ENCODE measurements at regions not wholly inside any gene's neighbourhood (a gene's known extent, or its start where the extent isn't known, plus 50 kb on each side); places are given as distances from the start of the nearest gene placed in this dataset.

DNA sequence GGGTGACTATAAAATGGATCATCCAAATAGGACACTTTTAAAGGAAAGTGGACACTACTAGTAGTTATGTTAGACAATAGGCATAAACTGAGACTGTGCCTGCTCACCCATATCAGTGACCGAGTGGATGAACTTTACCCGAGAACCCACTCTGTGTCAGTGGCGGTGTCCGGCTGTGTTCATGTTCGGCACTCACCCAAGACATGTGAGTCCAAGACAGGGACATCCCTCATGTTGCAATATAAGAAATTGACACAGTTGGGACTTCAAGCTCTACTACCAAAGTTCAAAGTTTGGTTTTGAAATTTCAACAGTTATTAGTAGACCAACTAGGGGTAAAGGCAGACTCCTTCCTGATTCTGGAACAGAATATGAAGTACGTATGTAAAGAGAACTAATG lies 326.3 kb upstream of the TNP1 start:
- Histone ChIP-seq H2AFZ (ENCODE audit: low read depth, low read length) (no peak overlapping the region), H3K36me3 (ENCODE audit: insufficient read depth, low read length) (no peaks in the 10 kb centered on the region), H4K20me1 (ENCODE audit: insufficient read depth, low read length) (no peaks in the 10 kb centered on the region), H3K27ac (ENCODE audit: low read length) (no peak overlapping the region), H3K79me2 (ENCODE audit: insufficient read depth, low read length) (no peaks in the 10 kb centered on the region), H3K4me3 (ENCODE audit: low read depth in 1 of 2, low read length in 2 of 2) (no peak overlapping the region), H3K4me1 (ENCODE audit: insufficient read depth, low read length) (no peaks in the 10 kb centered on the region), H3K9ac (ENCODE audit: low read depth, low read length) (no peak overlapping the region), H3K4me2 (ENCODE audit: insufficient read depth, low read length) (no peak overlapping the region), H3K27me3 (ENCODE audit: insufficient read depth, low read length, poor library complexity) (peaks cover 2% of the 10 kb centered on the region), H3K9me3 (ENCODE audit: insufficient read depth, low read length, severe bottlenecking) (no peaks in the 10 kb centered on the region)
- no peak for TF ChIP-seq EZH2 (IDR thresholded peaks at IDR 0.05; ENCODE audit: borderline replicate concordance, low read depth, low read length, severe bottlenecking)
- TF ChIP-seq, protein P1, sequence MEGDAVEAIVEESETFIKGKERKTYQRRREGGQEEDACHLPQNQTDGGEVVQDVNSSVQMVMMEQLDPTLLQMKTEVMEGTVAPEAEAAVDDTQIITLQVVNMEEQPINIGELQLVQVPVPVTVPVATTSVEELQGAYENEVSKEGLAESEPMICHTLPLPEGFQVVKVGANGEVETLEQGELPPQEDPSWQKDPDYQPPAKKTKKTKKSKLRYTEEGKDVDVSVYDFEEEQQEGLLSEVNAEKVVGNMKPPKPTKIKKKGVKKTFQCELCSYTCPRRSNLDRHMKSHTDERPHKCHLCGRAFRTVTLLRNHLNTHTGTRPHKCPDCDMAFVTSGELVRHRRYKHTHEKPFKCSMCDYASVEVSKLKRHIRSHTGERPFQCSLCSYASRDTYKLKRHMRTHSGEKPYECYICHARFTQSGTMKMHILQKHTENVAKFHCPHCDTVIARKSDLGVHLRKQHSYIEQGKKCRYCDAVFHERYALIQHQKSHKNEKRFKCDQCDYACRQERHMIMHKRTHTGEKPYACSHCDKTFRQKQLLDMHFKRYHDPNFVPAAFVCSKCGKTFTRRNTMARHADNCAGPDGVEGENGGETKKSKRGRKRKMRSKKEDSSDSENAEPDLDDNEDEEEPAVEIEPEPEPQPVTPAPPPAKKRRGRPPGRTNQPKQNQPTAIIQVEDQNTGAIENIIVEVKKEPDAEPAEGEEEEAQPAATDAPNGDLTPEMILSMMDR (IDR thresholded peaks at IDR 0.05; ENCODE audit: borderline replicate concordance, extremely low read depth, low read length, poor library complexity, severe bottlenecking), result no peak
- ATAC-seq (ENCODE audit: insufficient read depth, low read depth) (no peak), DNase-seq (no peak)

DNA sequence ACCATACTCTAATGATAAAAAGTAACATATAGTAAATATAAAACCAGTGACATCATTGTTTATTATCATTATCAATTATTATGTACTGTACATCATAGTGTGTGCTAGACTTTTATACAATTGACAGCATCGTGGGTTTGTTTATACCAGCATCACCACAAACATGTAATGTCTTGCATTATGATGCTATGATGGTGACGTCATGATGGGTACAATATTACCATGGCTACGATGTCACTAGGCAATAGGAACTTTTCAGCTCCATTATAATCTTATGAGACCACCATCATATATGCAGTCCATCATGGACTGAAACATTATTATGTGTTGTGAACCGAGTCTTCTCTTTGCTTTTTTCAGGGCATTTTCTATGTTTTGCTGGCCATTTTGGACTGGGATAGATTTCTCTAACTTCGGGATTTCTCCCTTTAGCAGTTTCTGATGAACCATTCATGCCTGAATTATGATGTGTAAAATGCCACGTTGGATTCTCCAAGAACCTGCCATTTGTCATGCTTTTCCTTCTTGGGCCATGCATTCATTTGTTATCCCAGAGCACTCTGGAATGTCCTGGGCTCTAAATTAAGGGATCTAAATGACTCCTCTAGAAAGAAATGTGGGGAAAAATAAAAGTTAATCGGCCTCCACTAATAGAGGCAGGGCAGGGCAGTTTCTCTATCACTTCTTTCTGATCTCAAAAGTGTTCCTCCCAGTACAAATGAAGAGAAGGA lies 325.6 kb upstream of the TNP1 start:
- Histone ChIP-seq H3K4me2 (ENCODE audit: insufficient read depth, low read length) (no peak overlapping the region), H3K27me3 (ENCODE audit: insufficient read depth, low read length, poor library complexity) (no peaks in the 10 kb centered on the region), H3K9ac (ENCODE audit: low read depth, low read length) (no peak overlapping the region), H3K79me2 (ENCODE audit: insufficient read depth, low read length) (no peaks in the 10 kb centered on the region), H3K36me3 (ENCODE audit: insufficient read depth, low read length) (no peaks in the 10 kb centered on the region), H3K9me3 (ENCODE audit: insufficient read depth, low read length, severe bottlenecking) (no peaks in the 10 kb centered on the region), H3K27ac (ENCODE audit: low read length) (no peak overlapping the region), H4K20me1 (ENCODE audit: insufficient read depth, low read length) (no peaks in the 10 kb centered on the region), H3K4me3 (ENCODE audit: low read depth in 1 of 2, low read length in 2 of 2) (no peak overlapping the region), H2AFZ (ENCODE audit: low read depth, low read length) (no peak overlapping the region), H3K4me1 (ENCODE audit: insufficient read depth, low read length) (no peaks in the 10 kb centered on the region)
- ATAC-seq (ENCODE audit: insufficient read depth, low read depth) (no peak), DNase-seq (no peak)
- TF ChIP-seq EZH2 (IDR thresholded peaks at IDR 0.05; ENCODE audit: borderline replicate concordance, low read depth, low read length, severe bottlenecking), result no peak
- TF ChIP-seq, protein P1 (IDR thresholded peaks at IDR 0.05; ENCODE audit: borderline replicate concordance, extremely low read depth, low read length, poor library complexity, severe bottlenecking), result no peak

DNA sequence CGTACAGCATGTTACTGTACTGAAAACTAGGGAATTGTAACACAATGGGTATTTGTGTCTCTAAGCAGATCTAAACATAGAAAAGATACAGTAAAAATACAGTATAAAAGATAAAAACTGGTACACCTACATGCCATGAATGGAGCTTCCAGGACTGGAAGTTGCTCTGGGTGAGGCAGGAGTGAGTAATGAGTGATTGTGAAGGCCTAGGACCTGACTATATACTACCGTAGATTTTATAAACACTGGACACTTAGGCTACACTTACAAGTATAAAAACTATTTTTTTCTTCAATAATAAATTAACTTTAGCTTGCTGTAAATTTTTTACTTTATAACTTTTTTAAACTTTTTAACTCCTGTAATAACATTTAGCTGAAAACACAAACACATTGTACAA lies 324.4 kb upstream of the TNP1 start:
- H3K9me3 ChIP-seq (ENCODE audit: insufficient read depth, low read length, severe bottlenecking), result no peaks in the 10 kb centered on the region
- H3K4me3 ChIP-seq (ENCODE audit: low read depth in 1 of 2, low read length in 2 of 2), result no peak overlapping the region
- no peaks in the 10 kb centered on the region for H3K4me1 ChIP-seq (ENCODE audit: insufficient read depth, low read length)
- ATAC-seq (ENCODE audit: insufficient read depth, low read depth) (no peak), DNase-seq (no peak)
- no peak overlapping the region for H3K9ac ChIP-seq (ENCODE audit: low read depth, low read length)
- no peaks in the 10 kb centered on the region for H3K36me3 ChIP-seq (ENCODE audit: insufficient read depth, low read length)
- H2AFZ ChIP-seq (ENCODE audit: low read depth, low read length), result no peak overlapping the region
- TF ChIP-seq, protein P1 (IDR thresholded peaks at IDR 0.05; ENCODE audit: borderline replicate concordance, extremely low read depth, low read length, poor library complexity, severe bottlenecking), result no peak
- no peak for TF ChIP-seq EZH2 (IDR thresholded peaks at IDR 0.05; ENCODE audit: borderline replicate concordance, low read depth, low read length, severe bottlenecking)
- H3K27ac ChIP-seq (ENCODE audit: low read length), result no peak overlapping the region
- H4K20me1 ChIP-seq (ENCODE audit: insufficient read depth, low read length), result no peaks in the 10 kb centered on the region
- H3K4me2 ChIP-seq (ENCODE audit: insufficient read depth, low read length), result no peak overlapping the region
- no peaks in the 10 kb centered on the region for H3K79me2 ChIP-seq (ENCODE audit: insufficient read depth, low read length)
- H3K27me3 ChIP-seq (ENCODE audit: insufficient read depth, low read length, poor library complexity), result peaks cover 2% of the 10 kb centered on the region
